Common myeloid progenitor, CD34-positive (primary cell): ENCODE measurements at regions not wholly inside any gene's neighbourhood (a gene's known extent, or its start where the extent isn't known, plus 50 kb on each side); places are given as distances from the start of the nearest gene placed in this dataset.
"Not testable (repeated sequence)": the region's sequence is repeated elsewhere in the genome, so short reads cannot be mapped to it uniquely, and the experiment has no call there.

Source experiments
- CTCF ChIA-PET: fragments of 350-600 bp; sonication (Branson Sonifier 250); formaldehyde crosslinking; loops from one replicate; lab custom pipeline; 2021; ENCODE audit warnings: antibody characterized with exemption; lab: Charles Lee
- POLR2A ChIA-PET: fragments of 350-600 bp; sonication (Branson Sonifier 250); formaldehyde crosslinking; loops from one replicate; lab custom pipeline; 2021; ENCODE audit warnings: antibody characterized with exemption; lab: Charles Lee
- DNase-seq, 3 donors: peaks; one replicate each; pipeline versions ENCODE4 v3.0.0 to v3.0.0-alpha.2; 2013
- H3K27ac ChIP-seq, 2 experiments: 1 replicate in 1 of 2; 2 replicates in 1 of 2; pipeline ENCODE4 v1.7.0; 2013; ENCODE audit warnings: inconsistent platforms in 2 of 2, low read length in 2 of 2, mild to moderate bottlenecking in 2 of 2, low read depth in 1 of 2, moderate library complexity in 1 of 2; ENCODE audit not compliant: severe bottlenecking in 2 of 2, insufficient read depth in 1 of 2, poor library complexity in 1 of 2
- H3K27me3 ChIP-seq, 5 experiments: replicated peaks in 2 of 5; 1 replicate in 3 of 5; 2 replicates in 2 of 5; pipeline versions ENCODE4 v1.6.1 to v1.7.0; 2013; ENCODE audit warnings: low read length in 4 of 5, mild to moderate bottlenecking in 2 of 5, moderate library complexity in 2 of 5, inconsistent platforms in 1 of 5; ENCODE audit not compliant: insufficient read depth in 5 of 5, control insufficient read depth in 4 of 5
- H3K36me3 ChIP-seq, 4 experiments: 1 replicate in 2 of 4; 2 replicates in 2 of 4; pipeline versions ENCODE4 v1.6.1 to v1.7.0; 2013; ENCODE audit warnings: low read length in 3 of 4, control low read depth in 1 of 4, mild to moderate bottlenecking in 1 of 4; ENCODE audit not compliant: control insufficient read depth in 4 of 4, insufficient read depth in 4 of 4
- H3K4me1 ChIP-seq, 4 experiments: 1 replicate in 3 of 4; 2 replicates in 1 of 4; pipeline versions ENCODE4 v1.6.1 to v1.7.1; 2013; ENCODE audit warnings: low read length in 3 of 4, mild to moderate bottlenecking in 3 of 4, control low read depth in 1 of 4, inconsistent platforms in 1 of 4, moderate library complexity in 1 of 4; ENCODE audit not compliant: control insufficient read depth in 4 of 4, insufficient read depth in 4 of 4; ENCODE audit errors: control extremely low read depth in 1 of 4
- H3K4me3 ChIP-seq, 7 experiments: 1 replicate in 4 of 7; 2 replicates in 3 of 7; pipeline versions ENCODE4 v1.5.1 to v1.7.0; 2013; ENCODE audit warnings: mild to moderate bottlenecking in 7 of 7, low read length in 6 of 7, moderate library complexity in 6 of 7, inconsistent platforms in 2 of 7, low read depth in 2 of 7, control low read depth in 1 of 7; ENCODE audit not compliant: insufficient read depth in 4 of 7, control insufficient read depth in 1 of 7; ENCODE audit errors: extremely low read depth in 1 of 7
- H3K9me3 ChIP-seq, 5 experiments: 1 replicate in 4 of 5; 2 replicates in 1 of 5; pipeline versions ENCODE4 v1.6.1 to v1.7.1; 2013; ENCODE audit warnings: low read length in 4 of 5, mild to moderate bottlenecking in 2 of 5, inconsistent platforms in 1 of 5, low read depth in 1 of 5, moderate library complexity in 1 of 5; ENCODE audit not compliant: control insufficient read depth in 4 of 5, insufficient read depth in 2 of 5; ENCODE audit errors: control extremely low read depth in 1 of 5
- WGBS: methylation state at CpG from one replicate; pipeline ENCODE4 v1.1.5; 2013; ENCODE audit not compliant: insufficient coverage; 5-methylcytosine and 5-hydroxymethylcytosine counted together

DNA sequence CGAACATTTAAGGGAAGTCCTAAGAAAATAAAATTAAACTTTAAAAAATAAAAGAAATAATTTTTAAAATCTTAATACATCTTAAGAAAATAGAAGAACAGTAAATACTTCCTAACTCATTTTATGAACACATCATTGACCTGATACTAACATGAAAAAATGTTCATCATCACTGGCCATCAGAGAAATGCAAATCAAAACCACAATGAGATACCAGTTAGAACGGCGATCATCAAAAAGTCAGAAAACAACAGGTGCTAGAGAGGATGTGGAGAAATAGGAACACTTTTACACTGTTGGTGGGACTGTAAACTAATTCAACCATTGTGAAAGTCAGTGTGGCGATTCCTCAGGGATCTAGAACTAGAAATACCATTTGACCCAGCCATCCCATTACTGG is 134.6 kb downstream of the EMB start:
- CTCF ChIA-PET, H3K4me1 ChIP-seq, H3K36me3 ChIP-seq, DNase-seq, POLR2A ChIA-PET, H3K4me3 ChIP-seq, H3K27ac ChIP-seq, H3K9me3 ChIP-seq, H3K27me3 ChIP-seq: not testable (repeated sequence)
- WGBS = 100% methylated on average over 2 of the region's 4 CpGs

DNA sequence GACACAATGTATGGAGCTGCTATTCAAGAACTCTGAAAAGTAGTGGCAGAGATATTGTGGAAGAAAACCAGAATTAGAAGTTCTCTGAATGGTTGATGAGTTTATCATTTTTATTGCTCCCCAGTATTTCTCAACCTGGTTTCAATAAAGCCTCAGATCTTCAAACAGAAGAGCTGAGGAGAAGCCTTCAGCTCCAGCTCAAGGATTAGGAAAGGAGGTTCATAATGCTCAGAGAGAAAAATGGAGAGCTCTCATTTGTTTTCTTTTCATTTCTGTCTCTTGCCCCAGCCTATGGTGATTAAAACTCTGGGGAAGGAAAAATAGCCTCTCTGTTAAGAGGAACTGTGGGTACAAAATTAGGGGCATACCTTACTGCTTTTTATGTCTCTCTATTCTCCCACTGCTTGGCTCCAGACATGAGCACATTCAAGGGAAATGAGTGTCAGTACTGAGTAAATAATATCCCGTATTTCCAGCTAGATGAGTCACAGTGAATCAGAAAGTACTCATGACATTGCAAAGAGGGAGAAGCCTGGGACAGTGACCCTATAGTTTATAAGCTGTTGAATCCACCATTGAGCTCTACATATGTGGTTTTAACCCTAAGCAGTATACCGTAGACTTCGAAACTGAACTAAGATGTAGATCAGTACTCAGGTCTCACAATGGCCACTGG is 138.1 kb downstream of the EMB start:
- H3K9me3 ChIP-seq = peaks cover 0 to 2% (median 0%) of the 10 kb centered on the region in 5 experiments
- no peak overlapping the region for H3K4me3 ChIP-seq
- ChIA-PET POLR2A (interaction anchor here (0.6 kb wide), 1 partner anchor 1181 kb away, joined by 4 read pairs; no protein-coding TSS in a partner anchor), CTCF (no interaction called here)
- peaks cover 0 to 3% (median 0%) of the 10 kb centered on the region in 5 experiments for H3K27me3 ChIP-seq
- H3K4me1 ChIP-seq = no peaks in the 10 kb centered on the region
- H3K27ac ChIP-seq = no peak overlapping the region
- WGBS = 75% methylated on average over 3 of the region's 3 CpGs
- H3K36me3 ChIP-seq = no peaks in the 10 kb centered on the region
- DNase-seq = no peak

DNA sequence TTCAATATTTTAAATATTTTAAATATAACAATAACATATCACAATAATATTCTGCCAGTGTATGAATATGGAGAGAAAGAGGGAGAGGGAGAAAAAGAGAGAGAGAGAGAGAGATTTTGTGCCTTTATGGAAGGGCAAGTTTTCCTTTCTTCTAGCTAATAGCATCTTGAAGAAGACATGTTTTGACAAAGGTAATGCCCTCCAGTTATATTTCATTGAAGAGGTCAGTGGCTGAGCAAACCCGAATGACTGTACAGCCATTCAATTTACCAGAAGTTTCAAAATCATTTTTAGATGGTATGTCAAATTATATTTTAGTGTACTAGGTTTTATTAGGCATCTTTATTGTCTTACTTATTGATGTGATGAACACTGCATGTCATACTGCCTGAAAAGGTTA is 139.3 kb downstream of the EMB start:
- Histone ChIP-seq H3K9me3 (peaks cover 0 to 2% (median 0%) of the 10 kb centered on the region in 5 experiments), H3K27ac (no peak overlapping the region), H3K4me3 (no peak overlapping the region), H3K36me3 (no peaks in the 10 kb centered on the region), H3K27me3 (peaks cover 0 to 3% (median 0%) of the 10 kb centered on the region in 5 experiments), H3K4me1 (no peaks in the 10 kb centered on the region)
- ChIA-PET POLR2A (no interaction called here), CTCF (no interaction called here)
- no peak for DNase-seq
- WGBS = no CpG with 5 or more reads among the region's 1 CpG

DNA sequence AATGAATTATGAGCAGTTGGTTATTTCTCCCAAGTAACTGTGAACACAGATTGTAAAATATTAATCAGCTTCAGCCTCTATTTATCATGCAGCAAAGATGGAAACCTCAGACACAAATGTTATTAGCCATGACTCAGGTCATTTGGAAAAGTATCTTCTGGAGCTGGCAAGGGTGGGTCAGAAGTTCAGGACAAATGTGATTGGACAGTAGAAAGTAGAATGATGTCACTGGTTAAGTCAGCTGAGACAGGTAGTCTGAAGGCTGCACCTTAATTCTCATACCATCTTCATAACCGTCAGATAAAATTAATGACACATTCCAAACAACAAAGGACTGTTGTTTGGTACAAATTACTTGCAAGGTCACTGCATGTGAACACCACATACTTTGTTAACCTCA is 140.2 kb downstream of the EMB start:
- no peak for DNase-seq
- Histone ChIP-seq H3K27ac (no peak overlapping the region), H3K4me1 (no peaks in the 10 kb centered on the region), H3K36me3 (no peaks in the 10 kb centered on the region), H3K4me3 (no peak overlapping the region), H3K27me3 (peaks cover 0 to 3% (median 0%) of the 10 kb centered on the region in 5 experiments), H3K9me3 (no peaks in the 10 kb centered on the region)
- POLR2A ChIA-PET = no interaction called here
- no CpG with 5 or more reads among the region's 1 CpG for WGBS
- CTCF ChIA-PET = no interaction called here

DNA sequence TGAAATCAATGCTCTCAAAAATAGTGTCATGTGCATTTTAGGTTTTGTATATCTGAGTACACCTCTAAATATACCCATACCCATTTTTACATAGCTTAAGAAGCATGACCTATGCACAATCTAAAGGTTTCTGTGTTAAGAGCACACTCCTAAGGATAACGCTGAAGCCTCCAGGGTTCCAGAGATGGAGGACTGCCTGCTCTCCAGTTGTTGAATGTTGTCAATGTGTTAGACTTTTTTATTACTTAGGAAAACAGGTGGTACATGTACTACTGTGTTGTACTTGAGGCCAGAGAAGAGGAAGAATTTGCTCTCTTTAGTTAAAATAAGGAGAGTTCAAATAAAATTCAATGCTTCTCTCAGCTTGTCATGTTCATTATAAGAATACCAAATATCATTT is 141.2 kb downstream of the EMB start:
- no peaks in the 10 kb centered on the region for H3K36me3 ChIP-seq

DNA sequence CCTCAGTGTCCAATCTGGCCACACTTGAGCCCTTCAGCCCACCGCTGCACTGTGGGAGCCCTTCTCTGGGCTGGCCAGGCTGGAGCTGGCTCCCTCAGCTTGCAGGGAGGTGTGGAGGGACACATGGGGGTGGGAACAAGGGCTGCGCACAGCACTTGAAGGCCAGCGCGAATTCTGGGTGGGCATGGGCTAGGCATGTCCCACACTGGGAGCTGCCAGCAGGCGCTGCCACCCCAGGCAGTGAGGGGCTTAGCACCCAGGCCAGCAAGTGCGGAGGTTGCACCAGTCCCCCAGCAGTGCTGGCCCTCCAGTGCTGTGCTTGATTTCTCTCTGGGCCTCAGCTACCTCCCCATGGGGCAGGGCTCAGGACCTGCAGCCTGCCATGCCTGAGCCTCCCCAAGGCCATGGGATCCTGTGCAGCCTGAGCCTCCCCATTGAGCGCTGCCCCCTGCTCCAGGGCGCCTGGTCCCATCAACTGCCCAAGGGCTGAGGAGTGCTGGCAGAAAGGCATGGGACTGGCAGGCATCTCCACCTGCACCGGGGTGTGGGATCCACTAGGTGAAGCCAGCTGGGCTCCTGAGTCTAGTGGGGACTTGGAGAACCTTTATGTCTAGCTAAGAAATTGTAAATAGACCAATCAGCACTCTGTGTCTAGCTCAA is 148.2 kb downstream of the EMB start:
- DNase-seq = no peak
- CTCF ChIA-PET = no interaction called here
- H3K4me3 ChIP-seq = no peak overlapping the region
- H3K36me3 ChIP-seq = no peaks in the 10 kb centered on the region
- H3K27me3 ChIP-seq = no peaks in the 10 kb centered on the region
- WGBS = 83% methylated on average over 9 of the region's 9 CpGs
- H3K27ac ChIP-seq = no peak overlapping the region
- no peaks in the 10 kb centered on the region for H3K4me1 ChIP-seq
- peaks cover 0 to 9% (median 0%) of the 10 kb centered on the region in 5 experiments for H3K9me3 ChIP-seq
- POLR2A ChIA-PET = no interaction called here

More for the DNA sequence above, 141.2 kb downstream of the EMB start:
- peaks cover 0 to 3% (median 0%) of the 10 kb centered on the region in 5 experiments for H3K27me3 ChIP-seq
- H3K4me3 ChIP-seq = no peak overlapping the region
- WGBS = 100% methylated on average over 1 of the region's 1 CpG
- no peak overlapping the region for H3K27ac ChIP-seq
- CTCF ChIA-PET = no interaction called here
- POLR2A ChIA-PET = no interaction called here
- DNase-seq = no peak
- H3K9me3 ChIP-seq = peaks cover 0 to under 1% (median 0%) of the 10 kb centered on the region in 5 experiments
- H3K4me1 ChIP-seq = no peaks in the 10 kb centered on the region

DNA sequence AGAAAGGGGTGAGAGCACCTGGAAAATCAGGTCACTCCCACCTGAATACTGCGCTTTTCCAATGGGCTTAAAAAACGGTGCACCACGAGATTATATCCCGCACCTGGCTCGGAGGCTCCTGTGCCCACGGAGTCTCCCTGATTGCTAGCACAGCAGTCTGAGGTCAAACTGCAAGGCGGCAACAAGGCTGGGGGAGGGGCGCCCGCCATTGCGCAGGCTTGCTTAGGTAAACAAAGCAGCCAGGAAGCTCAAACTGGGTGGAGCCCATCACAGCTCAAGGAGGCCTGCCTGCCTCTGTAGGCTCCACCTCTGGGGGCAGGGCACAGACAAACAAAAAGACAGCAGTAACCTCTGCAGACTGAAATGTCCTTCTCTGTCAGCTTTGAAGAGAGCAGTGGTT is 160.6 kb downstream of the EMB start:
- H3K36me3 ChIP-seq, H3K4me1 ChIP-seq, POLR2A ChIA-PET, H3K27ac ChIP-seq, H3K27me3 ChIP-seq, H3K4me3 ChIP-seq, DNase-seq, CTCF ChIA-PET, H3K9me3 ChIP-seq: not testable (repeated sequence)
- WGBS = 81% methylated on average over 8 of the region's 10 CpGs
